ENCODE measurements at regions not wholly inside any gene's neighbourhood (a gene's known extent, or its start where the extent isn't known, plus 50 kb on each side); places are given as distances from the start of the nearest gene placed in this dataset.
"Not testable (repeated sequence)": the region's sequence is repeated elsewhere in the genome, so short reads cannot be mapped to it uniquely, and the experiment has no call there.

DNA sequence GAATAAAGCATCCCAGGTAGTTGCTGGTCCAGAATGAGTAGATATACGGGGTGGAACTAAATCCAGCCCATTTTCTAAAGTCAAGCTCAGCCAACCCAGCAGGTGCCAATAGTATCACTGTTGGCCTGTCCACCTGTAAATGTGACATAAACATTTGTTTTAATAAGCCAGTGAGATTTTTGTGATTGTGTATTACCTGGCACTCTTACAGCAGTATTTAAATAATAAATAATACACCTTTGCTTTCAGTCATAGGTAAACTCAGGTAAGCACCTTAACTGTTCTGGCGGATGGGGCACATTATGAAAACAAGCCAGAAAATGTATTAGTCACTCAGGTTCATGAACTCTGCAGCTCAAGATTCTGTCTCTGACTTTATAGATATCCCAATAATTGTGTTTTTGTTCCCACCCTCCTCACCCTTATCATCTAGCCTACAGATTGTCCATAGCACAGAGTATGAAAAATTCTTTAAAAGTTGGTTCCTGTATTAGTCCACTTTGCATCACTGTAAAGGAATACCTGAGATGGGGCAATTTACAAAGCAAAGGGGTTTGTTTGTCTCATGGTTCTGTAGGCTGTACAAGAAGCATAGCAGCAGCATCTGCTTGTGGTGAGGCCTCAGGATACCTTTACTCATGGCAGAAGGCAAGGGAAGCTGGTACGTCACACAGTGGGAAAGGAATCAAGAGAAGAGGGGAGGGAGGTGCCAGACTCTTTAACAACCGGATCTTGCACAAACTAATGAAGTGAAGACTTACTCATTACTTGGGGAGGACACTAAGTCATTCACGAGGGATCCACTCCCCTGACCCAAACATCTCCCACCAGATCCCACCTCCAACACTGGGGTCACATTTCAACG, 73.0 kb upstream of the CYRIA start:
- TF ChIP-seq TAF1 (IDR thresholded peaks at IDR 0.05; ENCODE audit: borderline replicate concordance, low read depth, low read length) (no peak), POLR2AphosphoS5 (IDR thresholded peaks at IDR 0.05; ENCODE audit: low read depth, low read length) (no peak), POLR2A (IDR thresholded peaks at IDR 0.05; ENCODE audit: low read depth, low read length) (no peak)
- DNase-seq (ENCODE audit: insufficient read length) (no peak), FAIRE-seq (no peak)

DNA sequence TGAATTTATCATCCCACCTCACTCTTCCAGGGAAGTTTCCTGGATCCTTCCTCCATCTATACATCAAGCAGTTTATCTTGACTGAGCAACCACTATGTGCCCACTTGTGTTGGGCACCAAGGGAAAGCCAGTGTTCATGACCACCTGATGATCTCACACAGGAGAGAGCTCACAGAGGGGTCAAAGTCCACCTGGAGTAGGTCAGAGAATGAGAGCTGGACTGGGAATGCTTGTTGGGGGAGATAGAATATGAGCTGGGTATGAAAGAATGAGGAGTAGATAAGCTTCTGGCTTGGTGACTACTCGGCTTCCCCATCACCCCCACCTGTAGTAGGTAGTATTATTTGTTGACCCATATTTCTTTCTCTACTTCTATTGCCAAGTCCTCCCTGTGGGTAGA, 72.2 kb upstream of the CYRIA start:
- TF ChIP-seq POLR2A (IDR thresholded peaks at IDR 0.05; ENCODE audit: low read depth, low read length) (no peak), TAF1 (IDR thresholded peaks at IDR 0.05; ENCODE audit: borderline replicate concordance, low read depth, low read length) (no peak), POLR2AphosphoS5 (IDR thresholded peaks at IDR 0.05; ENCODE audit: low read depth, low read length) (no peak)
- no peak for DNase-seq (ENCODE audit: insufficient read length)

GRCh38 chr2:16736633-16737032, 71.0 kb upstream of the CYRIA start:
- FAIRE-seq (no peak), DNase-seq (ENCODE audit: insufficient read length) (no peak)
- TF ChIP-seq TAF1 (IDR thresholded peaks at IDR 0.05; ENCODE audit: borderline replicate concordance, low read depth, low read length) = no peak
- TF ChIP-seq POLR2AphosphoS5 (IDR thresholded peaks at IDR 0.05; ENCODE audit: low read depth, low read length) = no peak
- no peak for TF ChIP-seq POLR2A (IDR thresholded peaks at IDR 0.05; ENCODE audit: low read depth, low read length)

More for the DNA sequence above, 72.2 kb upstream of the CYRIA start:
- FAIRE-seq = no peak

DNA sequence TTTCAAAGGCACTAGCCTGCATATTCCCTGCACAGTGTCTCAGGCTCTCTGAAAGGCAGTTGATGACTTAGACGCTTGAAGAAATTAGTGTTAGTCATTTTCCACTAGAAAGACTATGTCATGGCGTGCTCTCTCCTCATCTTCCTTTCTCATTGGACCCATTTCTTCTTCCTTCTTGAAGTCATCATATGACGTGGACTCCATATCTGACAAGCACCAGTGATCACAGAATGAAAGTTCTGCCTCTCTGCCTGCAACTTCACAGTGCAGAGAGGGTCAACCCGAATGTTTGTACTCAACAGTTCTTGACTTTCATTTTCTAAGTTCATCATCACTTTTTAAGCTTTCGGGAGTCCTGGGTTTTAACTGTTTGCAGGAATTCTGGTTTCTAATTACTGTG, 63.7 kb upstream of the CYRIA start:
- DNase-seq (ENCODE audit: insufficient read length) = no peak
- TF ChIP-seq TAF1 (IDR thresholded peaks at IDR 0.05; ENCODE audit: borderline replicate concordance, low read depth, low read length) (no peak), POLR2A (IDR thresholded peaks at IDR 0.05; ENCODE audit: low read depth, low read length) (no peak), POLR2AphosphoS5 (IDR thresholded peaks at IDR 0.05; ENCODE audit: low read depth, low read length) (no peak)
- FAIRE-seq = peak; percentile 5

- FAIRE-seq (no peak), DNase-seq (ENCODE audit: insufficient read length) (no peak)
- TF ChIP-seq POLR2AphosphoS5 (IDR thresholded peaks at IDR 0.05; ENCODE audit: low read depth, low read length) (no peak), POLR2A (IDR thresholded peaks at IDR 0.05; ENCODE audit: low read depth, low read length) (no peak), TAF1 (IDR thresholded peaks at IDR 0.05; ENCODE audit: borderline replicate concordance, low read depth, low read length) (no peak)
Observed at GRCh38 chr2:16728351-16729136, 62.9 kb upstream of the CYRIA start.

DNA sequence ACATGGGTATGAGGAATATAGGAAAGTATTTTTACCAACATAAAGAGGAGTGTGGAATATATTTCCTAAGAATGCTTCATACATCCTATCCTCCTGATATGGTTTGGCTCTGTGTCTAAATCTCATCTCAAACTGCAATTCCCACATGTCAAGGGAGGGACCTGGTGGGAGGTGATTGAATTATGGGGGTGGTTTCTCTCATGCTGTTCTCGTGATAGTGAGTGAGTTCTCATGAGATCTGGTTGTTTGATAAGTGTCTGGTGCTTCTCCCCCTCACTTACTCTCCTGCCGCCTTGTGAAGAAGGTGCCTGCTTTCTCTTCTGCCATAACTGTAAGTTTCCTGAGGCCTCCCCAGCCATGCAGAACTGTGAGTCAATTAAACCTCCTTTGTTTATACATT, 62.2 kb upstream of the CYRIA start:
- FAIRE-seq; DNase-seq (ENCODE audit: insufficient read length): not testable (repeated sequence)

DNA sequence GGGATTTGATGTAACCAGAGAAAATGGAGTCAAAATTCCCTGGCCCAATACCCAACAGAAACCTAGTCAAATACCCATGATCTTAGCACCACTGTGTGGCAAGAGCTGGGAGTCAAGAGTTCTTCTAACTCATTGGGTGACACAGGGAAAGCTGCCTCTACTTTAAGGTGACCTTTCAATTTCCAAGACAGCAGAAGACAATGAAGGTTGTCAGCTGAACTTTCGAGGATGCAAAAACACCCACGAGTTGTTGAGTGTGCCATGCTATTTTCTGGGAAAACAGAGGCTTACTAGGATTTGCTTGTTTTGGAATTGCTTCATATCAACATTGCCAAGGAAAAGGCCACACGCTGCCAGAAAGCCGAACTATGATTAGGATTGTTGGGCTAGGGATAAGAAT, 61.6 kb upstream of the CYRIA start:
- TF ChIP-seq POLR2A (IDR thresholded peaks at IDR 0.05; ENCODE audit: low read depth, low read length) (no peak), POLR2AphosphoS5 (IDR thresholded peaks at IDR 0.05; ENCODE audit: low read depth, low read length) (no peak), TAF1 (IDR thresholded peaks at IDR 0.05; ENCODE audit: borderline replicate concordance, low read depth, low read length) (no peak)
- FAIRE-seq (no peak), DNase-seq (ENCODE audit: insufficient read length) (no peak)

DNA sequence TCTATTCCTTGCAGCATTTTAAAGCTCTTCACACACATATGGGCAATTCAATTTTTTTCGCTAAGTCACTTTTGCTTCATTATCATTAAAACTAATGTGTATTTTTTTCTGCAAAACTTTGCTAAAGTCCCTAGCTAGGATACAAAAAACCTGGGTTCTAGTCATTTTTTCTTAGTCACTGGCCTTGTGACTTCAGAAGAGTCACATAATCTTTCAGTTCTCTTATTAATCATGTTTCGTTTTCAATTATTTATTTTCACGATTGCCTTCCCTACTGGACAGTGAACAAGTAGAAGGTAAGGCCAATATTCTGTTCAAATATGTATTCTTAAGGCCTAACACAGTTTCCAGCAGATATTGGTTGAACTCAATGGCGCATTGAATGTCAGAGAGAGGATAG, 60.9 kb upstream of the CYRIA start:
- FAIRE-seq (no peak), DNase-seq (ENCODE audit: insufficient read length) (no peak)
- TF ChIP-seq POLR2AphosphoS5 (IDR thresholded peaks at IDR 0.05; ENCODE audit: low read depth, low read length) (no peak), POLR2A (IDR thresholded peaks at IDR 0.05; ENCODE audit: low read depth, low read length) (no peak), TAF1 (IDR thresholded peaks at IDR 0.05; ENCODE audit: borderline replicate concordance, low read depth, low read length) (no peak)

GRCh38 chr2:16726147-16726546, 60.5 kb upstream of the CYRIA start:
- TF ChIP-seq POLR2A (IDR thresholded peaks at IDR 0.05; ENCODE audit: low read depth, low read length) (no peak), POLR2AphosphoS5 (IDR thresholded peaks at IDR 0.05; ENCODE audit: low read depth, low read length) (no peak), TAF1 (IDR thresholded peaks at IDR 0.05; ENCODE audit: borderline replicate concordance, low read depth, low read length) (no peak)
- DNase-seq (ENCODE audit: insufficient read length) = no peak
- no peak for FAIRE-seq

GRCh38 chr2:16725549-16725948, 59.9 kb upstream of the CYRIA start:
- FAIRE-seq (no peak), DNase-seq (ENCODE audit: insufficient read length) (no peak)
- TF ChIP-seq POLR2AphosphoS5 (IDR thresholded peaks at IDR 0.05; ENCODE audit: low read depth, low read length) (no peak), POLR2A (IDR thresholded peaks at IDR 0.05; ENCODE audit: low read depth, low read length) (no peak), TAF1 (IDR thresholded peaks at IDR 0.05; ENCODE audit: borderline replicate concordance, low read depth, low read length) (no peak)

DNA sequence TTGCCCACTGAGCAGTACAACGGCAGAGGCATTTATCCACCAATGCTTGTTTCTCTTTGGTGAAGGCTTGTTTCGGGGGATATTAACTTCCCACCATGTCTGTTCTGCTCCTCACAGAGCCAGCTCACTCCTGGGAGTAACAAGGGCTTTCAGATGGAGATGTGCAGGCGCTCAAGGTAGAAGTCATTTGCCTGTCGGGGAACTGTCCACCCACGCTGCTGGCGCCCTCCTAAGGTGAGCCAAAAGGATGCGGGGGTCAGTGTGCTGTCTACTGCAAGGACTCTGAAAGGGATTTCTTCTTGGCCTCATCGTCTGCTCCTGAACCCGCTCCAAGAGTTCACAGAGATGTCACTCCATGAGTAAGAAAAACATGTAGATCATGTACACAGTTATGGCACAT, 57.0 kb upstream of the CYRIA start:
- no peak for FAIRE-seq
- TF ChIP-seq POLR2AphosphoS5 (IDR thresholded peaks at IDR 0.05; ENCODE audit: low read depth, low read length) (no peak), TAF1 (IDR thresholded peaks at IDR 0.05; ENCODE audit: borderline replicate concordance, low read depth, low read length) (no peak), POLR2A (IDR thresholded peaks at IDR 0.05; ENCODE audit: low read depth, low read length) (no peak)
- no peak for DNase-seq (ENCODE audit: insufficient read length)

DNA sequence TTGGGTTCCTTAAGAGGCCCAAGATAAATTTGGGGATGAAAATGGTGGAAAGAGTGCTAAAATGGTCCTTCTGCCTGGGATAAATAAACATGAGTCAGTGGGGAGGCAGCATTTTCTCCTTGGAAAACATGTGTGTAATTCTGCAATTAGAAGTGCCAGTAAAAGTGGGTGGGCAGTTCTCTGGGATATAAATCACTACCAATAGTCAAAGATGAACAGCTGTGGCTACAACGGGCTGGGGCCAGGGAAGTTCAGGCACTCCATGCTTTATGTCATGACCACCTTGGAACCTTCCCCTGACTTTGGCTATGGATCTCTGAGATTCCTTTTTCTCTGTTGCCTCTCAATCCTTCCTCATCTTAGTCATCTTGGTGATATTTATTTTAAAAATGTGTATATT, 56.5 kb upstream of the CYRIA start:
- no peak for DNase-seq (ENCODE audit: insufficient read length)
- no peak for TF ChIP-seq POLR2A (IDR thresholded peaks at IDR 0.05; ENCODE audit: low read depth, low read length)
- no peak for FAIRE-seq

- not testable (repeated sequence) for DNase-seq (ENCODE audit: insufficient read length); FAIRE-seq
Observed at GRCh38 chr2:16721529-16721928, 55.9 kb upstream of the CYRIA start.

GRCh38 chr2:16720737-16721136, 55.1 kb upstream of the CYRIA start:
- FAIRE-seq; DNase-seq (ENCODE audit: insufficient read length): not testable (repeated sequence)

Measured in GM12892 (cell line).